SK-N-MC (cell line): ENCODE measurements at regions not wholly inside any gene's neighbourhood (a gene's known extent, or its start where the extent isn't known, plus 50 kb on each side); places are given as distances from the start of the nearest gene placed in this dataset.

Source experiments
- DNase-seq: peaks from one replicate; pipeline ENCODE4 v3.0.0-alpha.2; 2011; ENCODE audit warnings: low read depth, low spot score
- H3K27ac ChIP-seq: fragments of 200-600 bp; sonication (generic); 2 replicates; pipeline ENCODE4 v1.5.1; 2016; ENCODE audit warnings: mixed run types
- H3K36me3 ChIP-seq: fragments of 200-600 bp; sonication (generic); 2 replicates; pipeline ENCODE4 v1.6.1; 2017; ENCODE audit warnings: antibody characterized with exemption, low read length, mixed read lengths; ENCODE audit not compliant: insufficient read depth
- H3K4me3 ChIP-seq: fragments of 200-600 bp; sonication (generic); 2 replicates; pipeline ENCODE4 v1.5.1; 2016
- H3K9ac ChIP-seq: fragments of 200-600 bp; sonication (generic); 2 replicates; pipeline ENCODE4 v1.8.0; 2017; ENCODE audit warnings: mixed run types, mixed read lengths; ENCODE audit not compliant: insufficient read length
- H3K9me3 ChIP-seq: fragments of 200-600 bp; sonication (generic); 2 replicates; pipeline ENCODE4 v1.6.1; 2017; ENCODE audit warnings: low read depth, mild to moderate bottlenecking, antibody characterized with exemption, low read length, moderate library complexity, mixed read lengths
- EZH2 ChIP-seq: fragments of 200-600 bp; sonication (generic); IDR thresholded peaks from one replicate; pipeline ENCODE4 v1.6.1; 2017; ENCODE audit warnings: antibody characterized with exemption
- FOXP2 ChIP-seq: optimal IDR thresholded peaks from 2 replicates; pipeline ENCODE3; 2011; ENCODE audit warnings: mild to moderate bottlenecking, moderate library complexity; ENCODE audit not compliant: insufficient read depth; ENCODE audit errors: extremely low read length, control extremely low read depth
- POLR2AphosphoS5 ChIP-seq: IDR thresholded peaks from 2 replicates; pipeline ENCODE4 v1.6.1; 2012; ENCODE audit warnings: mild to moderate bottlenecking, low read depth, low read length, borderline replicate concordance

- DNase-seq = no peak
- Histone ChIP-seq H3K9ac (no peak overlapping the region), H3K9me3 (no peaks in the 10 kb centered on the region), H3K36me3 (no peaks in the 10 kb centered on the region), H3K27ac (no peak overlapping the region), H3K4me3 (no peak overlapping the region)
- no peak for TF ChIP-seq EZH2
- TF ChIP-seq FOXP2 = no peak
- TF ChIP-seq POLR2AphosphoS5 = no peak
Measured at GRCh38 chr4:81965911-81966310, 407.9 kb downstream of the HNRNPD start.

DNA sequence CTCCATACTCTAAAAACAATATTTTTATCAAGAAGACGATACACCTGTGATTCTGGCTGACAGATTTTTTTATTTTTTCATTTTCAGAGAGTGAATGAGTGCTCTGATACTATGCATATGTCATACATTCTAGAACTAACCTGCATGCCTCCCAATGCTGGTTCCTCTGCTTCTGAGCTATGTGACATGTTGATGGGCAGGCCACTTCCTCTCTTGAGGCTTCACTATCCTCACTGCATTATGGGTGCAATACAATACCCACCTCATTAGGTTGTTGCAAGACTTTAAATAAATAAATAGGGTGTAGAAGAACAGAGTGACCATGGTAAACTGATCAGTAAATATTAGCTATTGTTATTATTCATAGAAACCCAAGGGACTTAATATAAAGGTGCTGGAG is 408.3 kb downstream of the HNRNPD start:
- TF ChIP-seq FOXP2 = no peak
- no peak for TF ChIP-seq EZH2
- TF ChIP-seq POLR2AphosphoS5 = no peak

DNA sequence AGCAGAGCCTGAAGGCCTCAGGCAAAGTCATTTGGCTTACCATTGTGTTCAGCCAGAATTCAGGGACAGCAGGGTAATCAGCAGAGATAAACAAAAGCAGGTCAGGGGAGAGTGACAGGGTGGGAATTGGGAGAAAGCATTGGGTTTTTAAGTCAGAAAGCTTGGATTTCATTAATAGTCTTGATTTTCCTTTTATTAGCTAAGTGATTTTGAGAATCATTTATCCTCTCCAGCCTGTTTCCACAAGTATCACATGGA is 410.1 kb downstream of the HNRNPD start:
- DNase-seq = peak; percentile 32
- peak overlapping the region; percentile 98 for H3K27ac ChIP-seq
- no peaks in the 10 kb centered on the region for H3K9me3 ChIP-seq
- H3K4me3 ChIP-seq = peak overlapping the region; percentile 61
- peak overlapping the region; percentile 39 for H3K9ac ChIP-seq
- H3K36me3 ChIP-seq = no peaks in the 10 kb centered on the region
- TF ChIP-seq POLR2AphosphoS5 (no peak), EZH2 (no peak), FOXP2 (peak; percentile 41)

More for the DNA sequence above, 408.3 kb downstream of the HNRNPD start:
- no peak overlapping the region for H3K9ac ChIP-seq
- no peak overlapping the region for H3K27ac ChIP-seq
- H3K9me3 ChIP-seq = no peaks in the 10 kb centered on the region
- DNase-seq = no peak
- H3K4me3 ChIP-seq = no peak overlapping the region
- no peaks in the 10 kb centered on the region for H3K36me3 ChIP-seq

DNA sequence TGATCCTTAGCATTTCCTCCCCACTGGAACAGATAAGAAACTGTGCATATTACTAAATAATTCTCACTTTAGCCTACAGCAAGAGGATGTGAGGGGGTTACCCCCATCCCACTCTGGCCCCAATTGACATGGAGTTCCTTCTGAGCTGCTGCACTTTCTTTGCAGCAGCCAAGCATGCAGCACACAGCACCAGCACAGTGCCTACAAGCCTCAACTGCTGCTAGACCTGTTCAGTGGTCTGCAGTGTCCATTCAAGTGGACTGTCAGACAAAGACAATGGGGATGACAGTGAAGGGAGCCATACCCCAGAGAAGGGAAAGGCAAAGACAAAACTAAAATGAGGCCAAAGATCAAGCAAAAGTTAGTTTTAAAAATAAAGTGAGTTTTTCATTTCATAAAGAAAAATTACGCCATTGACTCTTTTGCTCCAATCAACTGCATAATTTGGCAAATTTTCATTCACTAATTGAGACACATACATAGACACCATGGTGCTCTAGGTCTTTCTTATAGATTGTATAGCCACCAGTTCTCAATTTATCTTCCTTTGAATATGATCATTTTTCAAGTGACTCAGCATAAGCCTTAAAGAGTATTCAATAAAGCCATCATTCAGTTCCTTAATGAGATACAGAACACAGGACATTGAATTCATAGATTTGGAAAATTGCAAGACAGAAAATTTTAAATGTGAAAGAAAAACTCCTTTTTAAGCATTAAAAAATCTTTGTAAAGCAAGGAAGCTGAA is 410.6 kb downstream of the HNRNPD start:
- H3K9ac ChIP-seq = peak overlapping the region; percentile 39
- TF ChIP-seq FOXP2 = no peak

GRCh38 chr4:81960961-81961360 is 412.8 kb downstream of the HNRNPD start:
- Histone ChIP-seq H3K4me3 (no peak overlapping the region), H3K9ac (no peak overlapping the region), H3K9me3 (no peaks in the 10 kb centered on the region), H3K36me3 (no peaks in the 10 kb centered on the region), H3K27ac (no peak overlapping the region)
- no peak for TF ChIP-seq POLR2AphosphoS5
- no peak for TF ChIP-seq FOXP2
- no peak for TF ChIP-seq EZH2
- no peak for DNase-seq

More for the DNA sequence above, 410.6 kb downstream of the HNRNPD start:
- H3K9me3 ChIP-seq = no peaks in the 10 kb centered on the region
- peak overlapping the region; percentile 61 for H3K4me3 ChIP-seq
- H3K36me3 ChIP-seq = no peaks in the 10 kb centered on the region
- DNase-seq = no peak
- peak overlapping the region; percentile 98 for H3K27ac ChIP-seq

DNA sequence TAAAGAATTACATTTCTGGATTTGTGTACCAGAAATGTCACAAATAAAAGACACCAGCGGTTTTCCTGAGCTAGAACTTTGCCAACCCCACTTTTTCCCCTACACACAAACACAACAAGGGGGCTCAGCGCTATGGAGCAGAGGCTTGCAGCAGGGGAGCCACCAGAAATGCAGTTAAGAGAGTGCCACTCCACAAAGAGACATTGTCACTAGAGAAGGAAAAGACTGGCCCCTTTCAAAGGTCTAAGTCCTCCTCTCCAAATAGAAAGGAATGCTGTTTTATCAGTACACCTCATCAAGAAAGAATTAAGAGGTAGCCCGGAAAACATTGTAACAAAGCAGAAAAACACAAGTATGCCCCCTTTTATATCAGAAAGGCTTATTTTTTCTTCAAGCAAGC is 419.5 kb downstream of the HNRNPD start:
- H3K9ac ChIP-seq = no peak overlapping the region
- no peaks in the 10 kb centered on the region for H3K36me3 ChIP-seq
- no peak overlapping the region for H3K27ac ChIP-seq
- H3K4me3 ChIP-seq = no peak overlapping the region
- no peak for DNase-seq
- no peaks in the 10 kb centered on the region for H3K9me3 ChIP-seq
- TF ChIP-seq FOXP2 = no peak
- no peak for TF ChIP-seq POLR2AphosphoS5
- no peak for TF ChIP-seq EZH2

GRCh38 chr4:81951891-81952455 is 421.8 kb downstream of the HNRNPD start:
- TF ChIP-seq POLR2AphosphoS5 (no peak), FOXP2 (no peak)
- Histone ChIP-seq H3K9ac (no peak overlapping the region), H3K36me3 (no peaks in the 10 kb centered on the region), H3K4me3 (no peak overlapping the region), H3K9me3 (no peaks in the 10 kb centered on the region), H3K27ac (no peak overlapping the region)
- DNase-seq = no peak

DNA sequence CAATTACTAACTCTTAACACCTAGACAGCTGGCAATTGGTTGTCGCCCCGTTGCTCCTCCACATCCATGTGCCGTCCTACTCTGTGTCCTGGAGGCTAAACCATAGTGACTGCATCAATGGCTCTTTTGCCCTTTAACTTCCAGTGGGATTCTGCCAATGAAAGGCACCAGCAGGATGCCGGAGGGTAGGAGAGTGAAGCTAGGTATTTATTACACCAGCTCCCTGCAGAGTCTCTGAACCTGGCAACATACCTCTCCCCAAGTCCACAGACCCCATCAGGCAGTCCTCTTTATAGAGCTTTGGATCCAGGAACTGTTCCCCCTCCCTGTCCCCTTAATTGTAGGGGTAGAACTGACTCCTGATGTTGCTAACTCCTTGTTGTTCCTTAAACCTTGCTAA is 426.8 kb downstream of the HNRNPD start:
- Histone ChIP-seq H3K27ac (no peak overlapping the region), H3K4me3 (no peak overlapping the region), H3K36me3 (no peaks in the 10 kb centered on the region), H3K9ac (no peak overlapping the region), H3K9me3 (no peaks in the 10 kb centered on the region)
- no peak for TF ChIP-seq FOXP2
- no peak for TF ChIP-seq EZH2
- DNase-seq = no peak
